Activated gamma-delta T cell (primary cell): ENCODE measurements at regions not wholly inside any gene's neighbourhood (a gene's known extent, or its start where the extent isn't known, plus 50 kb on each side); places are given as distances from the start of the nearest gene placed in this dataset.

ENCODE experiments used
- DNase-seq: peaks from one replicate; lab custom pipeline; 2025; lab: John Stamatoyannopoulos, UW

DNA sequence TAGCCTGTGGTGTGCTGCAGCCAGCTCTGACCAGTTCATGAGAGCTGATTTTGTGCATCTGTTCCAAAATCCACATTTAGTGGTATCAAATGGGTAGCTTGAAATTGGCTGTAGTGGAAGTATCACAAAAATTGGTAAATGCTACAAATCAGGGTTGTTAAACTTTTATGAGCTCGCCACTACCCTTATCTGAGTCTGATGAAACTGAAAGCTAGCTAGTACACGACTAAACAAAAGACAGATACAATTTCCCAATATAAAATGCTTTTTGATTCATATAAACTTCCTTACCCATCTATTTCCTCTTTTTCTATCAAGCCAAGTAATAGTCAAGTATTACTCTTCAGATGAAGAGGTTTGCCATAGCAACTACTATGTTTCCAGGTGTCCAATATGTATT lies 392.0 kb downstream of the TMEM161B start:
- no peak for DNase-seq

DNA sequence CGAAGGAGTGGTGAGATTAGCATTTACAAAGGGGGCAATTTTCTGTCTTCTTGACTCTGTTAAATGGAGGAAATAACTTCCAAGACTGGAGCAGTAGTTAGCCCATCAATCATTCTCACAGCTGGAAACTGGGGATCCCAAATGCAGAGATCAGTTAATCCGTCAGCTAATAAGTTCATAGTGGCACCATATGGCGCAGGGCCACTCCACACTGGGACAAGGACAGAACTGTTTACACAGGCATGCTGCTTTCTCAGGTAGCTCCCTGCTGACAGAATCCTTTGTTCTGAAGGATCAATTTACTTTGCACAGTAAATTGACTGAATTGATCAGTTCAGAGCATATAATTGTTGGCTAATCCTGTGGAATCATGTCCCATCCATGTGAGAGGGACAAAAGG lies 395.7 kb downstream of the TMEM161B start:
- no peak for DNase-seq

DNA sequence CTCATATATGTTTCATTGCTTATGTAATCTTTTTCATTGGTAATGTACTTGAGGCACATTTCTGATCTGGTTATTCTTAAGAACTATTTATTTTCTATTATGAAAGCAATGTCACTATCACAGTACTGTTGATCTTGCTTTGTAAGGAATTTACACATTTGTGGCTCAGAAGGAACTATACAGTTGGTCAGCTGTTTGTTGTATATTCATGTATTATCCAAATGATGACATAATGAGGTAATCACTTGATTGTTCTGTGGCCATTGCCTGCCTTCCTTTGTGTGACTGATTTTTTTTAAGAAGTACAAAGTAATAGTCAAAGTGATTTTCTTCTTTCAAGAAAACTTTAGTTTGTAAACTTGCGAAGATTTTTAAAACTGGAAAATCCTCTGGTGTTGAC lies 399.9 kb downstream of the TMEM161B start:
- DNase-seq, result no peak

DNA sequence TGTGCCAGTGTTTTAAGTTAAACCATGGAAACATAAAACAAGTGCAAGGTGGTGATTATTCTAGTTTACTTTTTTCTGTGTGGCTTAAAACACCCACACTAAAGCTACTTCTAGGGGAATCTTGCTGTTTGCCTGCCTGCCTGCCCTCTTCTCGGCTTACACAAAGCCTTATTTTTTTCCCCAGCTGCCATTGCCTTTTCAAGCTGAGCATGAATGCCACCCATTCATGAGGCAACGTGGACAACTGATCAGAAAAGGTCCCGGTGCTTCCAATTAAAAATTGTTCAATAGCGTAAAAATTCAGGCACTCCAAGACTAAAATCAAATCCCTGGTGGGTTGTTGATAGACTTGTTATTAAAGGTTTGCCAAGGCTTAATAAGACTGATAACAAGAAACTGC lies 401.4 kb downstream of the TMEM161B start:
- no peak for DNase-seq

DNA sequence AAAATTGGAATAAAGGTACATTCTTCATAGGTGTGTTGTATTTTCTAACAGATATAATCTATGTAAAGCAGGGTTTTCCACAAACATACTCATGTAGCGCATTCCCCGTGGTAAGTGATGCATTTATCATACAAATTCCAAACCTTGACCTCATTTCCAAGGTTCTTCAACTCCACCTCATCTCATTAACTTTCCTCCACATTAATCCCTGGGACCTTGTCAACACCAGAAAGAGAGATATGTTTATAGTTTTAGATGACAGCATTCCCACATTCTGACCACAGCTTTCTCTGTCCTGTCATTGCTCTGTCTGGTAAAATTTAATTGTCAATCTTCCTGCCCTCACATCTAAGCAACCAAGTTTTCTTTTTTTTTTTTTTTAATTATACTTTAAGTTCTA lies 415.1 kb downstream of the TMEM161B start:
- no peak for DNase-seq

DNA sequence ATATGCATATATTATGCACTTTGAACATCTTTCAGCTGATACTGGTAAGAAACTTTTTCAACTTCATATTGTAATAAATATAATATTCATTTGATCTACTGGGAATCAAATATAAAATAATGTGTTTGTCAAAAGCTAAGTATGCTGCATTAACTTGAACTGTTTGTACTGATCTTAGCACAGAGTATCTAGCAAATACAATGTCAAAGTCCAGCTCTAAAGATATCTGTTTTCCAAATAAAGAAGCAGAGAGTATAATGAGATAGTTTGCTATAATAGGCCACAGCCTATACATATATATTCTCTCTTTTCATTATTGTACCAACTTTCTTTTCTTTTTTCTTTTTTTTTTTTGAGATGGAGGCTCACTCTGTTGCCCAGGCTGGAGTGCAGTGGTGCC lies 417.0 kb downstream of the TMEM161B start:
- DNase-seq, result no peak

DNA sequence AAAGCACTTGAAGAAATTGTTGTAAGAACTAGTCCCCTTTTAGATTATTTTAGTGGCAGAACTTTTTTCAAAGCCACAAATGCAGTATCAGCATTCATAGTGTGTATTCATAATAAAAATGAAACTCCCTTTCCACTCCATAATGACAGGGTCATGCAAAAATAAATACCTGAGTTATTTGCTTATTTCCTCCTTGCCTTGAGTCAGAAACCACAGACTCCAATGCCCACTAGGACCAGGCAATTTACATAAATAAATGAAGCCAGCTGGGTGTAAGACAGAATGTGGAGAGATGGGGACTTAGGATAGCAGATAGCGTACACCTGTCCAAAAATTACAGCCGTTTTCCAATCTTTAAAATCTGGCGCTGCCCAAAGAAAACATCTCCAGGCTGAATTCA lies 417.8 kb downstream of the TMEM161B start:
- DNase-seq, result no peak

DNA sequence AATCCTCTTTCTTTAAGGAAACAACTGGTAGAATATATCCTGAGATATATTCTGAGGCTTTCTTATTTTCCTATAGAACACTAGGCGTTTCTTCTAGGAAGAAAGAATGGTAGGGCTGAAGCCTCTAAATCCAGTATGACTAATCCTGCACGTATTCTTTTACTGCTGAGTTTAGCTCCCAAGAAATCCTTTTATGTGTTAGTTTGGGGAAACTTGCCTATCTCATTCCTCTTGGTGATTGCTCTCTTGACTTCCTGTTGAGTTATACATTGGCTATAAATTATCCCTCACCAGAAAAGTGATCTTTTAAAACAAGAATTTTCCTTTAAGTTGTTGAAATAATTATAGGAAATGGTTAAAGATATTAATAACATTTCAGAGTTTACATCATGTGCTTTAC lies 422.9 kb downstream of the TMEM161B start:
- no peak for DNase-seq

DNA sequence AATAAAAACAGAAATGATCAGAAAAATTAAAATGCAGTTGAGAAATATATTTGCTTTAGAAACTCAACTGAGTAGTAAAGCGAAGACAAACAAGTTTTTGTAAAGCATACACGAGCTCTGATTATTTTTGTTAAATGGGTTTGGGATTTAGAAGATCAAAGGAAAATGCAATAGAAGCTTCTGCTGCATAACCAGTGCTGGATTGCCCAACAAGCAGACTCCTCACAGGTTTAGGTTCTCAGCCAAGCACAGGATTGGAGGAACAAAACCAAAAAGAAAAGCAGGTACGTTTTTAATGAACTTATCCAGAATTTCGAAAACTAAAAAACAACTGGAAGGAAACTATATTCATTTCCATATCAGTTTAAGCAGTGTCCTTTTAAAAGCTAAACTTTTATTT lies 423.8 kb downstream of the TMEM161B start:
- DNase-seq, result no peak

DNA sequence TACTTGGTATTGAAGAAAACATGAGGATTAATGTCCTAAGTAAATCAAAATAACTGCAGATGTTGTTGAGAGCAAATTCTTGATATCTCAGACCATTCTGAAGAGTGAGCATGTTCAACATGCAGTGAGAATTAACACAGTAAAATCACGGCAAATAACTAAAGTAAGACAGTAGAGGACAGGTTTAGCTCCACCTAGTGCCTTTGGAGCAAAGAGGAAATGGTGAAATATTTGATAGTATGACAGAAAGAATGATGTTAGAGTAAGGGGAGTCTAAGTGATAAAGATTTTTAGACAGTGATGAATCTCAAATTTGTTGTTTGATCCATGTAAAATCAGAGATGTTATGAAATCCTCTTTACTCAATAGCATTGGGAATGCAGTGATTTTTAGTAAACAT lies 424.2 kb downstream of the TMEM161B start:
- no peak for DNase-seq

DNA sequence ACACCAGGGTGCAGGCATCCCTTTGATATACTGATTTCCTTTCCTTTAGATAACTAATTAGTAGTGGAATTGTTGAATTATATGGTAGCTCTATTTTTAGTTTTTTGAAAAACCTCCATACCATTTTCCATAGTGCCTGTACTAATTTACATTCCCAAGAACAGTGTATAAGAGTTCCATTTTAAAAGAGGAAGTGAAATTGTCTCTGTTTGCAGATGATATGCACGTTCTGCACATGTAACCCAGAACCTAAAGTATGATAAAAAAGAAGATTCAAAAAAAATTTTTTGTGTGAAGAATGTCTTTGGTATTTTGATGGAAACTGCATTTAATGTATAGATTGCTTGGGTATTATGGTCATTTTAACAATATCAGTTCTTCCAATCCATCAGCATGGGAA lies 424.0 kb upstream of the CCNH start:
- DNase-seq, result no peak

DNA sequence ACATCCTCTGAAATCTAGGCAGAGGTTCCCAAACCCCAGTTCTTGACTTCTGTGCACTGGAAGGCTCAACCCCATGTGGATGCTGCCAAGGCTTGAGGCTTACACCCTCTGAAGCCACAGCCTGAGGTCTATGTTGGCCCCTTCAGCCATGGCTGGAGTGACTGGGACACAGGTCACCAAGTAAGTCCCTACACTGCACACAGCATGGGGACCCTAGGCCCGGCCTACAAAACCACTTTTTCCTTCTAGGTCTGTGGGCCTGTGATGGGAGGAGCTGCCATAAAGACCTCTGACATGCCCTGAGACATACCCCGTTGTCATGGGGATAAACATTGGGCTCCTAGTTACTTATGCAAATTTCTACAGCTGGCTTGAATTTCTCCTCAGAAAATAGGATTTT lies 418.8 kb upstream of the CCNH start:
- no peak for DNase-seq

DNA sequence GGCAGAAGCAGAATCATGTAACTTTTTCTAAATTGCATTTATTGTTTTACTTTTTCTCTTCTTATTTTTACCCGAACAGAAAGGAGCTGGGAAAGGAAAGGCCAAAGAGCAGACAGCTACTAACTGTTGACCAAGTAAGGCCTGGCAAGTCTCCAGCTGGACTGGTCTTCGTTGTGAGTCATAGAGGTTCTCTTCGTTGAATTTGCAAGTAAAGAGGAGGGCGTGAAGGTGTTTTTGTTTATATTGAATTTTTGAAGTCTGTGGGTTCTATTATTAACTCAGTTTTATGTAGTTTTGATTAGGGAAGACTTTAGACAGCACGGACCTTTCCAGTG lies 416.5 kb upstream of the CCNH start:
- no peak for DNase-seq

DNA sequence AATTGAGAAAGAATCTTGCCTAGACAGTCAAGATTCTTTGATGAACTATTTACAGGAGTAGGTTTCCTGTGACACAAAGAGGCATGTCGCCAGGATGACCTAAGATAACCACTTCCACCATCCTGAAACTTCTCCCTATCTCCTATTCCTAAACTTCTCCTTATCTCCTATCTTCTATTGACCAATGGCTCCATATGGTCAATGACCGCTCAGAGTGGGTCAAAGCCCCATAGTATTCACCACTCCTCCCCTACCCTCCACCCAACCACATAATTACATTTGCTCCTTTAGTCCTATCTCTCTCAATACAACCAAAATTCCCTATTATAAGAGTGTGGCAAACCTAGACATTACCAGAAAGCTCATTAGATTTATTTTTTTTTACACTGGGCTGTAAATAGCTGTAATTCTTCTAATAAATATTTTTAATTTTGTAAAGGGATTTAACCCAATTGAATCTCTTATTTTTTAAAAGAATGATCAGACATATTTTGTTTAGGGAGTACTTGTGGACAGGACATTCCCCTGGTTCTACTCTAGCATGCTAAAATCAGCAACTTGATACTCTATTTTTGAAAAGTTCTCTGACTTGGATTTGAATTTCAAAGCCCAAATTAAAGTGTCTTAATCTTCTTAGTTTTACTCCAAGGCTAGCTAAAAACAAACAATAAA lies 416.0 kb upstream of the CCNH start:
- DNase-seq, result no peak

DNA sequence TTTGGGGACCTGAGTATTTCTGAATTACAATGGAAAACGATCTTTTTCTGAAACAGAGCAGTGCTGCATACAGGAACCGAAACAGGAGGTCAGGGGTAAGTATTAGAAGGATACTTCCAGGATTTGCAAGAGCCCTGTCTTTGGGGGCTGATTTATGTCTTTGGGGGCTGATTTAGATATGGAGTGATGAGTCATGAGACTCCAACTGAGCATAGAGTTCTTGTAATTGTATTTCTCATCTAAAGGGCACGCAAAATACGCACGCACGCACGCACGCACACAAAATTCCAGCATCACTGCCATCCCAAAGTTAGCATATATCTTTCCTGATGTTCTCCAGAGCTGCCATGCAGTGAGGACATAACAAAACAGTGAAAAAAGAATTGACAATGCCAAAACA lies 414.8 kb upstream of the CCNH start:
- no peak for DNase-seq

DNA sequence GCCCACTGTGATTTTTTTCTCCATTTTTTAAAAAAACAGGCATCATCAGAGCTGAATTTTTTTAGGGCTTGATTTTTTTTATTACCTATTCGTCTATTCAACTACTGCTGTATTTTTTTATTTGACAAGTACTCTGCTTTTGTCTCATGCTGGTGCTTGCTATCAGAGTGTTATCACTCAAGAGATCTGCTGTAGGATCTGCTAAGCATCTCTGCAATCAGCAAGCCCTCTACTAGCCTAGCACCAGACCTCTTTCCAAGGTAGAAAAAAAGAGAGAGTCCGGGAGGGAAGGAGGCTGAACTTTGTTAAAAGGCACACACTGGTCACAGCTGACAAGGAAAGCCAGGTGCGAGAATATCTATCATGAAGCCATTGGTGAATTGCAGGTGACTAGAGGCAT lies 413.8 kb upstream of the CCNH start:
- no peak for DNase-seq

DNA sequence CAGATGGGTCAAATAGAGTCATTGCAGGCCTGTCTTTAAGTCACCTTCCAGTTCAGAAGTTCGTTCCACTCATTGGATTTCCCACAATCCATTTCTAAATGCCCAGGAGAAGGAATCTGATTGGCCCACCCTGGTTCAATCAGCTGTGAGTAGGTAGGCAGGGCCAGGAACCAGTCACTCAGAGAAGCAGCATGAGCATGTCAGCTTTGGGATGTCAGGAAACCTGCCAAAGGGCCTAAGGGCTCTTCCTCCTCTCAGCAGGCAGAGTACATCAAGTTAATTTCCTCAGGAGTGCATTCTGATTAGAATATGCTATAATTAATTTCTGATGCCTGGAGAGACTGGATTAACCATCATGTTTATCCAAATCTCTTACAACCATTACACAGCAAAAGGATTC lies 412.9 kb upstream of the CCNH start:
- no peak for DNase-seq

DNA sequence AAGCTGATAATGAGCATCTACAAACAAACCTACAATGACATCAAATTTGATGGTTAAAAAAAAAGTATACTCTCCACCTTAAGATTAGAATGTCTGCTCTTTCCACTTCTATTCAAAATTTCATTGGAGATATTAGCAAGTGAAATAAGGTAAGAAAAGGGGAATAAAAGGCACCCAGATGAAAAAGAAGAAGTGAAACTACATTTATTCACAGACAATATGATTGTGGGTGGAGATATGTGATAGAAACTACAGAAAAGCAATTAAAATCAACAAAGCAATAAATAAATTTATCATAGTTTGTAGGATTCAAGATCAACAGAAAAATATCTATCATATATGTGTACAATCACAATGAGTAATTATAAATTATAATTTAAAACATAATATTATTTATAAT lies 395.1 kb upstream of the CCNH start:
- no peak for DNase-seq

DNA sequence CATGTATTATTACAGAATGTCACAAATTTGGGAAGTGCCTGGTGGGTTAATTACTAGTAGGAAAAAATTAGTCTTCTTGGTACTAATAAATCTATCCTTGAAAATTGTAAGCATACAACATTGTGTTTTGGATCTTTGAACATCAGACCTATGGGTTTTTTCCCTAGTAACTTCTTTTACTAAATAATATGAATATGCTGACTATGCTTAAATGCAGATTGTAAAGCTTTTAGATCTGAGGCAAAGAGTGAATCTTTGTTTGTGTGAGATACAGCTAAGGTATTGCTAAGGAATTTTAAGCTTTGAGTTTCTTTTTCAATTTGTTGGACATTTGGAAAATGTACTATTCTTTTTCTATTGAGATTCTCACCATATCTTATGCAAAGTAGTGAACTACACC lies 390.6 kb upstream of the CCNH start:
- DNase-seq, result no peak

DNA sequence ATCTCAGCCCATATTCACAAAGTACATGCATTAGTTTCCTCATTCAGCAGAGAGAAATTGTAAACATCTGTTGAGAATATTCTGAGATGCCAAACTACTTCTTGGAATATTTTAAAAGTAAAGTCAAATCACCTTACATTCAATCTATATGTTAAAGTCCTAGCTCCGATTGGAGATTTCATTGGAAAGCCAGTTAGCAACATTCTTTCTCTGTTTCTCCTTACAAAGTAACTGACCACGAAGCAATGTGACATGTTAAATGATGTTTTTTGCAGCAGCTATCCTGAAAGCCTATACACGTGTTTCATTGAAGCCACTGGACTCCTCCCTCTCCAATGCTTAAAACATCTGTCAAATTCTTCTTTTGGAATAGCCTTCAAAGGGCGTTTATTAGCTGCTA lies 379.1 kb upstream of the CCNH start:
- no peak for DNase-seq

DNA sequence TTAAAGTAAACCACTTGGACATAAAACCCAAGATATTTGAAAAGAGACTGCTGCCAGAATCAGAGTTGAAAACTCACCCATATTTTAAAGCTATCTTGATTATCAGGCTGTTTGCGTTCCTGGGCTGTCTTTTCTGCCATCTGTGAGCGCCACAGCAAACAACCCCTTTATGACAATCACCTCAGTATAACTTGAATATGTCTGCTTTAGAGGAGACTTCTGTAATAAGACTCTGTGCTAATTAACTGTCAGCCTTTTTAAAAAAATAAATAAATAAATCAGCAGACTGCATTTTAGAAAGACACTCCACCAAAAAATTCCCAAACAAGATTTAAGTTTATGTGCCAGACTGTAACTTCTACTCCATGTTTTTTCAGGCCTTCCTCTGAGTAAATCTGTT lies 375.7 kb upstream of the CCNH start:
- no peak for DNase-seq

DNA sequence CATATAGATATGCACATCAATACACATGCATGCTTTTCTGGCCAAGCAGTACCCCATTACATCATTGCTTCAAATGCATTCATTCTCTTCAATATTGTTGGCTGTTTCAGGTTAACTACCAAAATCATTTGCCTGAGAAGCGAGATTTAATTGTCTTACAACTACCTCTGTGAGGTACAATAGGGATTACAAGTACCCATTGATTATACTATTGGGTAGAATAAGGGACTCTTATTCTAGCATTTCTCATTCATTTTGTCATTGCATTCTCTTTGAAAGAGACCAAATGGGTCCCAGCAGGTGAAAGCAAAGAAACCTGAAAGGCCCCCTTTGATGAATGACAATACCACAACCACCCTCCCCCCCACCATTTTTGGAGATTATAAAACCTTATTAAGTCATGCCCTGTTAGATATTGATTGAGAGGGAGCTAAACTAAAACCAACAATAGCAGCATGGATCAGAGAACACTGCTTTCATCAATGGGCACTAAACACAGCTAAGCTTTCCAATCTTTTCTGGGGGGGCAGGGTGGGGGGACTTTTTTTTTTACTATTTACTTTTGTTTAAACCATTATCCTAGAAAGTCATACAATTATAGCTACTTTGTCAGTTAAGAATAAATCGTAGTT lies 375.0 kb upstream of the CCNH start:
- DNase-seq, result no peak

DNA sequence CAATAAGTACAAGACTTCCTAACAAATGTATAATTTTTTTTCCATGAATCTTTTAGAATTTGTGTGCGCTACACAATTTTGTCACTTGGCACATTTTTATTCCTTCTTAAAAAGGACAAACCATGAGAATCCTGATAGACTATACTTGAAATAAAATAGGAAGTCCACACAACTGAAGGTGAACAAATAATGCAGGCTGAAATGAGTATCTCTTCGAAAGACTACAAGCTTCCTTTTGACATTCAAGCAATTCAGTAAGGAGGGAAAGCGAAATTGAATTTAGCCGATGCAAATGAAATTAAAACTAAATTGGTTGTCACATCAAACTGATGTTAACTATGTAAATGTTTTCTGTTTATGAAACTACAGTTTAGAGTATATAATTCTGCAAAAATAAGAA lies 374.4 kb upstream of the CCNH start:
- DNase-seq, result no peak

DNA sequence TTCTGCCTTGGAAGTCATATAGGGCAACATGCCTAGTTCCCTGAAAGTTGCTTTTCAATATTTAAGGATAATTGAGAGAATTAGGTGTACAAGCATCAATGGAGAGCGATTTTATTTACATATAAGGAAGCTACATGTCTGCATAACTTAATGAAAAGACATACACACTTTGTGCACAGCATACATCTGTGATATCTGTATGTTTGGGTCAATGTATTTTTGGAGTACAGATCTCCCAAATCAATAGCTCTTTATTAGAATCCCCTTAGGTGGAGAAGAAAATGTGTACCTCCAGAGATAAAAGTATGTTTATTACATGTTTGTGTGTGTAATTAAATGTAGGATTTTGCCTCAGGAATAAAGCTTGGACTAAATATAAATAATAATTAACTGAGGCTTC lies 373.7 kb upstream of the CCNH start:
- no peak for DNase-seq
